IMR-90 (cell line): ENCODE measurements at regions not wholly inside any gene's neighbourhood (a gene's known extent, or its start where the extent isn't known, plus 50 kb on each side); places are given as distances from the start of the nearest gene placed in this dataset.

Experiments
- ATAC-seq: fragments of 200-7000 bp; cut with Tn5 transposase; 2 replicates; pipeline ENCODE4 v1.9.1; 2020; ENCODE audit warnings: low read depth, mild to moderate bottlenecking, moderate library complexity
- BruUV-seq: library from RNA; stranded (reverse); fragments of 400-500 nt; replicated peaks from 2 replicates; lab custom pipeline; 2021; lab: Mats Ljungman, UMichigan
- CTCF ChIA-PET: fragments of 300-600 bp; formaldehyde crosslinking; extraction: SDS; loops from one replicate; lab custom pipeline; 2021; ENCODE audit warnings: antibody characterized with exemption; lab: Yijun Ruan, JAX
- POLR2A ChIA-PET: fragments of 300-600 bp; sonication (Branson Sonifier 250); formaldehyde crosslinking; loops from one replicate; lab custom pipeline; 2022; ENCODE audit warnings: antibody characterized with exemption; ENCODE audit not compliant: unreplicated experiment; lab: Charles Lee
- DNase-seq: peaks from one replicate; pipeline ENCODE4 v3.0.0; 2013
- H2AFZ ChIP-seq: replicated peaks from 2 replicates; pipeline ENCODE3; 2013; ENCODE audit warnings: low read length, mild to moderate bottlenecking; ENCODE audit not compliant: poor library complexity
- H2AK5ac ChIP-seq: 2 replicates; pipeline ENCODE4 v1.6.1; 2013; ENCODE audit warnings: low read depth, low read length, inconsistent platforms
- H2AK9ac ChIP-seq: replicated peaks from 2 replicates; pipeline ENCODE3; 2013; ENCODE audit warnings: mild to moderate bottlenecking, low read depth, low read length, moderate library complexity; ENCODE audit not compliant: poor library complexity
- H2BK120ac ChIP-seq: 2 replicates; pipeline ENCODE4 v1.6.1; 2013; ENCODE audit warnings: low read depth, low read length, inconsistent platforms
- H2BK15ac ChIP-seq: 3 replicates; pipeline ENCODE4 v1.6.1; 2013; ENCODE audit warnings: low read depth, low read length, inconsistent platforms
- H2BK20ac ChIP-seq: 2 replicates; pipeline ENCODE4 v1.6.1; 2013; ENCODE audit warnings: low read depth, mild to moderate bottlenecking, inconsistent platforms, low read length, moderate library complexity
- H2BK5ac ChIP-seq: 2 replicates; pipeline ENCODE4 v1.6.1; 2013; ENCODE audit warnings: mild to moderate bottlenecking, low read depth, low read length, inconsistent platforms; ENCODE audit not compliant: poor library complexity, severe bottlenecking
- H3K14ac ChIP-seq: replicated peaks from 2 replicates; pipeline ENCODE4 v1.6.1; 2013; ENCODE audit warnings: low read depth, low read length, inconsistent platforms
- H3K18ac ChIP-seq: 2 replicates; pipeline ENCODE4 v1.6.1; 2013; ENCODE audit warnings: low read depth, low read length, control low read depth
- H3K23ac ChIP-seq: 2 replicates; pipeline ENCODE4 v1.6.1; 2013; ENCODE audit warnings: low read depth, low read length, inconsistent platforms
- H3K27ac ChIP-seq: 2 replicates; pipeline ENCODE4 v1.5.1; 2013; ENCODE audit warnings: mild to moderate bottlenecking, control low read depth, low read length; ENCODE audit not compliant: insufficient read depth
- H3K27me3 ChIP-seq: 2 replicates; pipeline ENCODE4 v1.6.1; 2013; ENCODE audit warnings: low read length; ENCODE audit not compliant: control insufficient read depth, insufficient read depth
- H3K36me3 ChIP-seq: 2 replicates; pipeline ENCODE4 v1.6.1; 2013; ENCODE audit warnings: low read length, mixed read lengths; ENCODE audit not compliant: control insufficient read depth, insufficient read depth
- H3K4ac ChIP-seq: 2 replicates; pipeline ENCODE4 v1.6.1; 2013; ENCODE audit warnings: low read depth, low read length, inconsistent platforms
- H3K4me1 ChIP-seq: 2 replicates; pipeline ENCODE4 v1.6.1; 2013; ENCODE audit warnings: low read length, mixed read lengths; ENCODE audit not compliant: control insufficient read depth, insufficient read depth
- H3K4me2 ChIP-seq: 2 replicates; pipeline ENCODE4 v1.6.1; 2013; ENCODE audit warnings: low read depth, mild to moderate bottlenecking, control low read depth, low read length, moderate library complexity
- H3K4me3 ChIP-seq: 2 replicates; pipeline ENCODE4 v1.5.1; 2013; ENCODE audit warnings: low read depth, mild to moderate bottlenecking, control low read depth, low read length, moderate library complexity; ENCODE audit not compliant: insufficient read depth
- H3K56ac ChIP-seq: 2 replicates; pipeline ENCODE4 v1.6.1; 2013; ENCODE audit warnings: low read length, inconsistent platforms; ENCODE audit not compliant: insufficient read depth; ENCODE audit errors: extremely low read depth
- H3K79me1 ChIP-seq, 2 experiments: 2 replicates each; pipeline ENCODE4 v1.6.1; 2013; ENCODE audit warnings: low read length in 2 of 2, inconsistent platforms in 1 of 2, low read depth in 1 of 2
- H3K9ac ChIP-seq: 2 replicates; pipeline ENCODE4 v1.6.1; 2013; ENCODE audit warnings: low read depth, low read length, control low read depth
- H3K9me1 ChIP-seq: 2 replicates; pipeline ENCODE4 v1.6.1; 2013; ENCODE audit warnings: low read length, inconsistent platforms; ENCODE audit not compliant: insufficient read depth
- H3K9me3 ChIP-seq: 2 replicates; pipeline ENCODE4 v1.6.1; 2013; ENCODE audit warnings: low read length; ENCODE audit not compliant: control insufficient read depth, insufficient read depth
- H4K20me1 ChIP-seq: 2 replicates; pipeline ENCODE4 v1.6.1; 2013; ENCODE audit warnings: low read length, inconsistent platforms; ENCODE audit not compliant: insufficient read depth
- H4K5ac ChIP-seq: 2 replicates; pipeline ENCODE4 v1.6.1; 2013; ENCODE audit warnings: mild to moderate bottlenecking, low read depth, low read length, control low read depth
- H4K8ac ChIP-seq, 2 experiments: 2 replicates each; pipeline ENCODE4 v1.6.1; 2013; ENCODE audit warnings: low read depth in 2 of 2, low read length in 2 of 2, control low read depth in 1 of 2, inconsistent platforms in 1 of 2
- H4K91ac ChIP-seq: 2 replicates; pipeline ENCODE4 v1.6.1; 2013; ENCODE audit warnings: low read depth, low read length, inconsistent platforms; ENCODE audit not compliant: insufficient read depth
- MAZ ChIP-seq: IDR thresholded peaks from 2 replicates; pipeline ENCODE4 v1.6.1; 2012; ENCODE audit warnings: low read depth, mild to moderate bottlenecking, low read length, improper control_type of control experiment, moderate library complexity, borderline replicate concordance
- RFX5 ChIP-seq: IDR thresholded peaks from 2 replicates; pipeline ENCODE4 v1.8.0; 2012; ENCODE audit warnings: low read depth, mild to moderate bottlenecking, low read length, moderate library complexity
- SMC3 ChIP-seq: fragments of 150-350 bp; IDR thresholded peaks from 2 replicates; pipeline ENCODE4 v1.6.1; 2016; ENCODE audit warnings: low read depth, mild to moderate bottlenecking, antibody characterized with exemption, low read length, moderate library complexity
- WGBS, 2 experiments: methylation state at CpG; one replicate each; pipeline versions ENCODE4 v1.1.5 to v1.1.7; 2013; ENCODE audit warnings: missing lambda C conversion rate in 2 of 2; ENCODE audit not compliant: insufficient read length in 1 of 2; ENCODE audit errors: extremely low coverage in 2 of 2; 5-methylcytosine and 5-hydroxymethylcytosine counted together
- dilution Hi-C: fragments of 300-500 bp; cut with HindIII; formaldehyde crosslinking; loops from one replicate; pipeline ENCODE4 v1.14.3; 2018; ENCODE audit warnings: low sequenced_read_pairs; ENCODE audit not compliant: unreplicated experiment
- in situ Hi-C: fragments of 300-500 bp; cut with MboI; formaldehyde crosslinking; loops from 3 replicates; pipeline ENCODE4 v1.14.3; 2019; ENCODE audit warnings: low sequenced_read_pairs, inconsistent platforms, mixed read lengths
- intact Hi-C: fragments of 100-400 bp; cut with micrococcal nuclease; formaldehyde crosslinking; loops from 2 replicates; pipeline ENCODE4 v1.10.0; 2022

- POLR2A ChIA-PET = no interaction called here
- dilution Hi-C loops = no loop called here
- Histone ChIP-seq H3K14ac (no peak overlapping the region), H3K9me3 (peaks cover 16% of the 10 kb centered on the region), H3K27me3 (no peaks in the 10 kb centered on the region), H3K4me1 (peaks cover 2% of the 10 kb centered on the region; the same call in 1 of the 2 replicates), H2BK20ac (no peak overlapping the region; the same call in 1 of the 2 replicates), H2AFZ (no peak overlapping the region), H4K8ac (0 out of 4 replicates have a peak overlapping the region, but pooled peaks of 1 of the 2 experiments have one; percentile 40), H3K4me2 (no peak overlapping the region), H2BK5ac (no peak overlapping the region), H3K23ac (0 out of 2 replicates have a peak overlapping the region, but pooled peaks have one; percentile 71), H4K20me1 (no peaks in the 10 kb centered on the region), H2BK120ac (no peak overlapping the region; the same call in 1 of the 2 replicates), H3K9ac (no peak overlapping the region), H3K18ac (peak overlapping the region; percentile 92), H3K56ac (no peak overlapping the region), H3K4me3 (no peak overlapping the region), H4K5ac (peak overlapping the region; percentile 84), H4K91ac (peak overlapping the region; percentile 69), H3K27ac (no peak overlapping the region), H3K9me1 (no peaks in the 10 kb centered on the region), H2AK5ac (no peak overlapping the region), H2AK9ac (no peak overlapping the region), H3K36me3 (no peaks in the 10 kb centered on the region), H3K4ac (no peak overlapping the region), H2BK15ac (no peak overlapping the region), H3K79me1 (no peaks in the 10 kb centered on the region)
- CTCF ChIA-PET = interaction anchor here (1.0 kb wide), 1 partner anchor 75 kb away, joined by 3 read pairs; no protein-coding TSS in a partner anchor
- intact Hi-C loops = no loop called here
- in situ Hi-C loops = no loop called here
- TF ChIP-seq RFX5 (no peak), MAZ (no peak), SMC3 (no peak)
- BruUV-seq = no TSS peak
- ATAC-seq (no peak), DNase-seq (no peak)
- WGBS, 2 experiments = 80% methylated on average over 1 of the region's 2 CpGs; no CpG with 5 or more reads in 1 of the 2 experiments
Observed at GRCh38 chr11:26828288-26828687, 106.4 kb upstream of the SLC5A12 start.
